MG63 (cell line): ENCODE measurements at regions not wholly inside any gene's neighbourhood (a gene's known extent, or its start where the extent isn't known, plus 50 kb on each side); places are given as distances from the start of the nearest gene placed in this dataset.
"Not testable (repeated sequence)": the region's sequence is repeated elsewhere in the genome, so short reads cannot be mapped to it uniquely, and the experiment has no call there.

Experiments
- DNase-seq: peaks from one replicate; pipeline ENCODE4 v3.0.0-alpha.2; 2020
- H3K27me3 ChIP-seq: fragments of 250-450 bp; sonication (Bioruptor Pico); 2 replicates; pipeline ENCODE4 v1.5.1; 2020; ENCODE audit warnings: mild to moderate bottlenecking, moderate library complexity
- H3K36me3 ChIP-seq: fragments of 250-450 bp; sonication (Bioruptor Pico); 2 replicates; pipeline ENCODE4 v1.5.1; 2020; ENCODE audit warnings: mild to moderate bottlenecking, moderate library complexity
- H3K4me3 ChIP-seq: fragments of 250-450 bp; sonication (Bioruptor Pico); 2 replicates; pipeline ENCODE4 v1.5.1; 2020; ENCODE audit warnings: mild to moderate bottlenecking, moderate library complexity
- H3K9me3 ChIP-seq: fragments of 250-450 bp; sonication (Bioruptor Pico); 2 replicates; pipeline ENCODE4 v1.5.1; 2020; ENCODE audit warnings: mild to moderate bottlenecking, moderate library complexity

DNA sequence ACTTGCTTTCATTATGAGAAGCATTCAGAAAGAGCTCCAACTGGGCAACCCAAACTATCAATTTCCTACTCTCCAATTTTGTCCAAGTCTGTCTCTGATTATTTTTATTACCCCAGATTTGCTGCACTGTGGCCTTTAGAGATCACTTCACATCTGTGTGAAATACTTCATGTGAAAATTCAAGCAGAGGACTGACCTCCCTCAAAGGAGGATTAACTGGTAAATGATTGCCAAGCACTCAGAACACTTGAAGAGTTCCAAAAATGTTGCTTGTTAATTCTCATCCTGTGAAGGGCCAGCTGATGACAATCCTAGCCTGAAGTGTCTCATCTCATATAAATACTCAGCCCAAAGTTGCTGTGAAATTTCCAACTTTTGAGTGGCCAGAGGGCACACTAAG is 182.8 kb upstream of the DGKB start:
- no peaks in the 10 kb centered on the region for H3K36me3 ChIP-seq
- DNase-seq = no peak
- no peaks in the 10 kb centered on the region for H3K9me3 ChIP-seq
- no peak overlapping the region for H3K4me3 ChIP-seq
- no peaks in the 10 kb centered on the region for H3K27me3 ChIP-seq

GRCh38 chr7:15084368-15084767 is 181.8 kb upstream of the DGKB start:
- DNase-seq = no peak
- Histone ChIP-seq H3K4me3 (no peak overlapping the region), H3K27me3 (no peaks in the 10 kb centered on the region), H3K36me3 (no peaks in the 10 kb centered on the region), H3K9me3 (no peaks in the 10 kb centered on the region)

- DNase-seq = no peak
- H3K27me3 ChIP-seq = no peaks in the 10 kb centered on the region
- no peaks in the 10 kb centered on the region for H3K9me3 ChIP-seq
- no peak overlapping the region for H3K4me3 ChIP-seq
- H3K36me3 ChIP-seq = no peaks in the 10 kb centered on the region
These were observed 179.3 kb upstream of the DGKB start for GRCh38 chr7:15081891-15082290.

- Histone ChIP-seq H3K9me3 (no peaks in the 10 kb centered on the region), H3K27me3 (no peaks in the 10 kb centered on the region), H3K4me3 (no peak overlapping the region), H3K36me3 (no peaks in the 10 kb centered on the region)
- DNase-seq = no peak
These were observed 170.8 kb upstream of the DGKB start for GRCh38 chr7:15073301-15073700.

- Histone ChIP-seq H3K27me3 (no peaks in the 10 kb centered on the region), H3K9me3 (no peaks in the 10 kb centered on the region), H3K4me3 (no peak overlapping the region), H3K36me3 (no peaks in the 10 kb centered on the region)
- no peak for DNase-seq
These were observed 165.8 kb upstream of the DGKB start for GRCh38 chr7:15068324-15068723.

DNA sequence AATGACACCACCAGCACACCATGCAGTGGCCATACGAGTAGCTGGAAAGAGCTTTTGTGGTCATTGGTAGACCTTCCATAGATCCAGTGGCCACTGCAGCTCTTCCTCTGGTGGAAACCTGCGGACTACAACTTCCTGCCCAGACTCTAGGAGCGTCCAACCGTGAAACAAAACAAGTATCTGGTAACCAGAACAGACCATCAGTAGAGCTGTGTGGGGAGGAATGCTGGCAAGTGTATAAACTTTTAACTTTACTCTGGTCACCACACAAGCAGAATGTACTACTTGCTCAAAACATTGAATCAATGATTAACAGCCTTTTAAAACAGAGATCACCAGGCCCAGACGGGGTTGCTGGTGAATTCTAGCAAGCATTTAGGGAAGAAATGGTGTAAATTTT is 154.7 kb upstream of the DGKB start:
- H3K4me3 ChIP-seq = no peak overlapping the region
- no peak for DNase-seq
- H3K9me3 ChIP-seq = no peaks in the 10 kb centered on the region
- no peaks in the 10 kb centered on the region for H3K27me3 ChIP-seq
- no peaks in the 10 kb centered on the region for H3K36me3 ChIP-seq

DNA sequence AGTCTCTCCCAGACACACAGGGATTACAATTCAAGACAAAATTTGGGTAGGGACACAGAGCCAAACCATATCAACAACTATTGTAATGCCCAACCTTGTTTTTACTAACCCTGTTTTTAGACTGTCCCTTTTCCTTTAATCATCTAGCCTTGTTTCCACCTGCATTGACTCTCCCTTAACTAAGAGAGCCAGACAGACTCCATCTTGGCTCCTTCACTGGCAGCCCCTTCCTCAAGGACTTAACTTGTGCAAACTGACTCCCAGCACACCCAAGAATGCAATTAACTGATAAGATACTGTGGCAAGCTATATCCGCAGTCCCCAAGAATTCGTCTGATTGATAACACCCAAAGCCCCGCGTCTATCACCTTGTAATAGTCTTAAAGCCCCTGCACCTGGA is 151.8 kb upstream of the DGKB start:
- not testable (repeated sequence) for H3K4me3 ChIP-seq, H3K27me3 ChIP-seq, DNase-seq, H3K36me3 ChIP-seq, H3K9me3 ChIP-seq

- H3K4me3 ChIP-seq = no peak overlapping the region
- no peaks in the 10 kb centered on the region for H3K36me3 ChIP-seq
- H3K27me3 ChIP-seq = no peaks in the 10 kb centered on the region
- H3K9me3 ChIP-seq = peaks cover 2% of the 10 kb centered on the region; the same call in 1 of the 2 replicates
- DNase-seq = no peak
These were observed 146.6 kb upstream of the DGKB start for GRCh38 chr7:15049157-15049556.

- Histone ChIP-seq H3K36me3 (no peaks in the 10 kb centered on the region), H3K9me3 (peaks cover 2% of the 10 kb centered on the region; the same call in 1 of the 2 replicates), H3K4me3 (no peak overlapping the region), H3K27me3 (no peaks in the 10 kb centered on the region)
- no peak for DNase-seq
These were observed 144.3 kb upstream of the DGKB start for GRCh38 chr7:15046861-15047260.

- no peak for DNase-seq
- H3K4me3 ChIP-seq = no peak overlapping the region
- H3K9me3 ChIP-seq = no peaks in the 10 kb centered on the region; the same call in 1 of the 2 replicates
- no peaks in the 10 kb centered on the region for H3K36me3 ChIP-seq
- no peaks in the 10 kb centered on the region for H3K27me3 ChIP-seq
These were observed 141.4 kb upstream of the DGKB start for GRCh38 chr7:15043931-15044330.

- Histone ChIP-seq H3K4me3 (no peak overlapping the region), H3K9me3 (no peaks in the 10 kb centered on the region; the same call in 1 of the 2 replicates), H3K27me3 (no peaks in the 10 kb centered on the region), H3K36me3 (no peaks in the 10 kb centered on the region)
- no peak for DNase-seq
These were observed 139.9 kb upstream of the DGKB start for GRCh38 chr7:15042285-15043065.

GRCh38 chr7:15041226-15041625 is 138.7 kb upstream of the DGKB start:
- DNase-seq = no peak
- Histone ChIP-seq H3K4me3 (no peak overlapping the region), H3K9me3 (no peaks in the 10 kb centered on the region; the same call in 1 of the 2 replicates), H3K27me3 (no peaks in the 10 kb centered on the region), H3K36me3 (no peaks in the 10 kb centered on the region)

- DNase-seq = no peak
- Histone ChIP-seq H3K27me3 (no peaks in the 10 kb centered on the region), H3K36me3 (no peaks in the 10 kb centered on the region), H3K9me3 (no peaks in the 10 kb centered on the region), H3K4me3 (no peak overlapping the region)
These were observed 133.3 kb upstream of the DGKB start for GRCh38 chr7:15035814-15036213.

DNA sequence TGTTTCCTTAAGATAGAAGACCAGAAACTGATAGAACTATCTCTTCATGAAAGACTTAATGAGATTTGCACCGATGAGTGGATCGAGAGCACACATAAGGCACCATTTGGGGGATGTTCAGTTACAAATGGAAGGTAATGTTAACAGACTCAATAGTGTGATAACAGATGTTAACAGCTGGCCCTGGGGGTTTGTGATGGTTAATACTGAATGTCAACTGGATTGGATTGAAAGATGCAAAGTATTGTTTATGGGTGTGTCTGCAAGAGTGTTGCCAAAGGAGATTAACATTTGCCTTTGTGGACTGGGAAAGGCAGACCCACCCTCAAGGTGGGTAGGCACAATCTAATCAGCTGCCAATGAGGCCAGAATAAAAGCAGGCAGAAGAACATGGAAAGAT is 130.5 kb upstream of the DGKB start:
- no peak for DNase-seq
- no peaks in the 10 kb centered on the region for H3K9me3 ChIP-seq
- H3K27me3 ChIP-seq = no peaks in the 10 kb centered on the region
- no peaks in the 10 kb centered on the region for H3K36me3 ChIP-seq
- no peak overlapping the region for H3K4me3 ChIP-seq

DNA sequence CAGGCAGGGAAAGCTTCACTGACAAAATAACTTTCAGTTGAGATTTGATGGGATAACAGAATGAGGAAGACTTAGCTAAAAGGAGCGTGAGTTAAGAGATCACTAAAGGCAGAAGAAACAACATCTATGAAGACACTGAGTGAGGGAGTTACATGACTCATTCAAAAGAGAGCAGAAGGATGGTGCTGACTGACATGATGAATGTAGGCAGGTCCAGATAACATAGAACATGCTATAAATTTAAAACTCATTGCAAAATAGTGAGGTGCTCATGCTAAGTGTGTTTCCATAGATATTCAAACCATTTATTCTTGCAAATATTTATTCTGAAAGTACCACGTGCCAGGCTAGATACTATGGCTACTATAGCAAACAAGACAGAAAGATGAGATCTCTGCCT is 116.4 kb upstream of the DGKB start:
- Histone ChIP-seq H3K27me3 (no peaks in the 10 kb centered on the region), H3K36me3 (no peaks in the 10 kb centered on the region), H3K4me3 (no peak overlapping the region), H3K9me3 (no peaks in the 10 kb centered on the region)
- DNase-seq = no peak

- peak; percentile 10 for DNase-seq
- Histone ChIP-seq H3K36me3 (no peaks in the 10 kb centered on the region), H3K27me3 (no peaks in the 10 kb centered on the region), H3K4me3 (no peak overlapping the region), H3K9me3 (no peaks in the 10 kb centered on the region)
These were observed 114.2 kb upstream of the DGKB start for GRCh38 chr7:15016766-15017165.

DNA sequence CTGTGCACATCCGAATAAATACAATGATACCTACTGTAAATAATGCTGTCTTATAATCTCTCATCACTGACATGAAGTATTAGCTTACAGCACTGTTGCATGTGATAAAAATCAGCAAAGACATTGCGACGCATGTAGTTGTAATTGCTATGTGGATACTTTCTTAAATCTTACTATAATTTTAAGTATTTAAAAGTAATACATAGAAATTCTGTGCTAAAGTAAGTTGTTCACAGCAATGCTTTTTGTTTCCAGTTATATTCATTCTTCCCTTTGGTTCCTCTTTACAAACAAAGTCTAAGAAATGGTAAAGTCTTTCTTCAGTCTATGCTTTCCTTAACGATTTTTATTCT is 113.7 kb upstream of the DGKB start:
- Histone ChIP-seq H3K36me3 (no peaks in the 10 kb centered on the region), H3K9me3 (no peaks in the 10 kb centered on the region), H3K27me3 (no peaks in the 10 kb centered on the region), H3K4me3 (no peak overlapping the region)
- no peak for DNase-seq

- no peaks in the 10 kb centered on the region for H3K36me3 ChIP-seq
- H3K27me3 ChIP-seq = no peaks in the 10 kb centered on the region
- no peaks in the 10 kb centered on the region for H3K9me3 ChIP-seq
- peak; percentile 29 for DNase-seq
- peak overlapping the region; percentile 9 for H3K4me3 ChIP-seq
These were observed 113.2 kb upstream of the DGKB start for GRCh38 chr7:15015545-15016314.
